ENCODE measurements at regions not wholly inside any gene's neighbourhood (a gene's known extent, or its start where the extent isn't known, plus 50 kb on each side); places are given as distances from the start of the nearest gene placed in this dataset.

- TF ChIP-seq CTCF (IDR thresholded peaks at IDR 0.05; ENCODE audit: poor library complexity) = no peak
- TF ChIP-seq EZH2 (IDR thresholded peaks at IDR 0.05; ENCODE audit: borderline replicate concordance) = no peak
- no peak for TF ChIP-seq EZH2phosphoT487 (IDR thresholded peaks at IDR 0.05; ENCODE audit: low read depth, severe bottlenecking, unreplicated experiment)
These were observed 152.8 kb upstream of the TMEFF2 start for GRCh38 chr2:192347542-192347941.

All from hepatocyte (in vitro differentiated cells).